ENCODE measurements at regions not wholly inside any gene's neighbourhood (a gene's known extent, or its start where the extent isn't known, plus 50 kb on each side); places are given as distances from the start of the nearest gene placed in this dataset.

- H3K27ac ChIP-seq (ENCODE audit: low read depth in 2 of 2, low read length in 2 of 2): no peak overlapping the region
- intact Hi-C loops (cut with DNase I): no loop called here
- H3K9ac ChIP-seq (ENCODE audit: low read length in 3 of 3): no peak overlapping the region
- TF ChIP-seq CTCF (IDR thresholded peaks at IDR 0.05; ENCODE audit: borderline replicate concordance, extremely low read depth, insufficient read depth): no peak
- no peaks in the 10 kb centered on the region for H3K9me3 ChIP-seq (ENCODE audit: control insufficient read depth in 2 of 3, insufficient read depth in 1 of 3, low read length in 3 of 3)
- FAIRE-seq (no peak), DNase-seq (no peak)
- H3K4me3 ChIP-seq (ENCODE audit: low read length in 3 of 3): no peak overlapping the region
- H3K27me3 ChIP-seq (ENCODE audit: control insufficient read depth, insufficient read depth, low read length): no peaks in the 10 kb centered on the region
- H3K4me1 ChIP-seq (ENCODE audit: control insufficient read depth in 2 of 3, insufficient read depth in 2 of 3, low read depth in 1 of 3, low read length in 3 of 3): no peaks in the 10 kb centered on the region
- H3K36me3 ChIP-seq (ENCODE audit: control insufficient read depth in 2 of 3, insufficient read depth in 3 of 3, low read length in 3 of 3): no peaks in the 10 kb centered on the region
These were observed 159.2 kb upstream of the ALKAL2 start for GRCh38 chr2:446963-447530.

GRCh38 chr2:446303-446874 lies 158.5 kb upstream of the ALKAL2 start:
- no peak for TF ChIP-seq CTCF (IDR thresholded peaks at IDR 0.05; ENCODE audit: borderline replicate concordance, extremely low read depth, insufficient read depth)
- Histone ChIP-seq H3K36me3 (ENCODE audit: control insufficient read depth in 2 of 3, insufficient read depth in 3 of 3, low read length in 3 of 3) (no peaks in the 10 kb centered on the region), H3K4me1 (ENCODE audit: control insufficient read depth in 2 of 3, insufficient read depth in 2 of 3, low read depth in 1 of 3, low read length in 3 of 3) (peaks cover 0 to 2% (median 2%) of the 10 kb centered on the region in 3 donors), H3K27ac (ENCODE audit: low read depth in 2 of 2, low read length in 2 of 2) (no peak overlapping the region), H3K9ac (ENCODE audit: low read length in 3 of 3) (no peak overlapping the region), H3K4me3 (ENCODE audit: low read length in 3 of 3) (no peak overlapping the region), H3K9me3 (ENCODE audit: control insufficient read depth in 2 of 3, insufficient read depth in 1 of 3, low read length in 3 of 3) (no peaks in the 10 kb centered on the region), H3K27me3 (ENCODE audit: control insufficient read depth, insufficient read depth, low read length) (no peaks in the 10 kb centered on the region)
- FAIRE-seq: no peak
- DNase-seq: no peak
- intact Hi-C loops (cut with DNase I): no loop called here

- no peaks in the 10 kb centered on the region for H3K9me3 ChIP-seq (ENCODE audit: control insufficient read depth in 2 of 3, insufficient read depth in 1 of 3, low read length in 3 of 3)
- H3K4me1 ChIP-seq (ENCODE audit: control insufficient read depth in 2 of 3, insufficient read depth in 2 of 3, low read depth in 1 of 3, low read length in 3 of 3): peaks cover 0 to 7% (median 5%) of the 10 kb centered on the region in 3 donors
- no peak overlapping the region for H3K9ac ChIP-seq (ENCODE audit: low read length in 3 of 3)
- no peak for FAIRE-seq
- H3K4me3 ChIP-seq (ENCODE audit: low read length in 3 of 3): no peak overlapping the region
- DNase-seq: no peak
- no peaks in the 10 kb centered on the region for H3K27me3 ChIP-seq (ENCODE audit: control insufficient read depth, insufficient read depth, low read length)
- TF ChIP-seq CTCF (IDR thresholded peaks at IDR 0.05; ENCODE audit: borderline replicate concordance, extremely low read depth, insufficient read depth): no peak
- H3K27ac ChIP-seq (ENCODE audit: low read depth in 2 of 2, low read length in 2 of 2): no peak overlapping the region
- H3K36me3 ChIP-seq (ENCODE audit: control insufficient read depth in 2 of 3, insufficient read depth in 3 of 3, low read length in 3 of 3): no peaks in the 10 kb centered on the region
- intact Hi-C loops (cut with DNase I): no loop called here
These were observed 158.0 kb upstream of the ALKAL2 start for GRCh38 chr2:445896-446295.
